Neural crest cell (in vitro differentiated cells): ENCODE measurements at regions not wholly inside any gene's neighbourhood (a gene's known extent, or its start where the extent isn't known, plus 50 kb on each side); places are given as distances from the start of the nearest gene placed in this dataset.

ENCODE experiments used
- DNase-seq: peaks from one replicate; pipeline ENCODE4 v3.0.0; 2021; ENCODE audit warnings: low read depth, mixed read lengths, low spot score
- H3K27ac Mint-ChIP-seq: one replicate; pipeline ENCODE4 v1.8.0; 2021; ENCODE audit warnings: mild to moderate bottlenecking, mixed read lengths; ENCODE audit not compliant: unreplicated experiment
- H3K27me3 Mint-ChIP-seq: 2 replicates; pipeline ENCODE4 v1.8.0; 2021; ENCODE audit warnings: low read depth, mild to moderate bottlenecking, mixed read lengths
- H3K36me3 Mint-ChIP-seq: 2 replicates; pipeline ENCODE4 v1.8.0; 2021; ENCODE audit warnings: low read depth, mild to moderate bottlenecking, mixed read lengths
- H3K4me1 Mint-ChIP-seq: 2 replicates; pipeline ENCODE4 v1.8.0; 2021; ENCODE audit warnings: mixed read lengths
- H3K4me3 Mint-ChIP-seq: one replicate; pipeline ENCODE4 v1.8.0; 2021; ENCODE audit warnings: mild to moderate bottlenecking, mixed read lengths
- H3K9me3 Mint-ChIP-seq: 2 replicates; pipeline ENCODE4 v1.8.0; 2021; ENCODE audit warnings: mixed read lengths
- CTCF ChIP-seq: fragments of 200-600 bp; sonication (generic); conservative IDR thresholded peaks from 2 replicates; pipeline ENCODE4 v1.5.0; 2021; ENCODE audit warnings: antibody characterized with exemption, mild to moderate bottlenecking

- Mint-ChIP-seq H3K36me3 (no peaks in the 10 kb centered on the region), H3K27me3 (no peaks in the 10 kb centered on the region), H3K9me3 (peaks cover 5% of the 10 kb centered on the region), H3K4me1 (no peaks in the 10 kb centered on the region), H3K27ac (no peak overlapping the region), H3K4me3 (no peak overlapping the region)
- no peak for TF ChIP-seq CTCF
- DNase-seq, result no peak
Observed at GRCh38 chr6:131393433-131393832, 179.6 kb upstream of the ARG1 start.

- H3K36me3 Mint-ChIP-seq, result no peaks in the 10 kb centered on the region
- no peak for TF ChIP-seq CTCF
- no peaks in the 10 kb centered on the region for H3K27me3 Mint-ChIP-seq
- peaks cover 5% of the 10 kb centered on the region for H3K9me3 Mint-ChIP-seq
- H3K4me1 Mint-ChIP-seq, result no peaks in the 10 kb centered on the region
- no peak overlapping the region for H3K4me3 Mint-ChIP-seq
- DNase-seq, result no peak
- no peak overlapping the region for H3K27ac Mint-ChIP-seq
Observed at GRCh38 chr6:131394768-131395432, 178.1 kb upstream of the ARG1 start.

GRCh38 chr6:131398176-131398575, 174.8 kb upstream of the ARG1 start:
- DNase-seq, result no peak
- Mint-ChIP-seq H3K9me3 (peaks cover 15% of the 10 kb centered on the region), H3K27ac (no peak overlapping the region), H3K36me3 (peaks cover 3% of the 10 kb centered on the region), H3K4me3 (no peak overlapping the region), H3K27me3 (no peaks in the 10 kb centered on the region), H3K4me1 (no peaks in the 10 kb centered on the region)
- no peak for TF ChIP-seq CTCF

- no peak for DNase-seq
- TF ChIP-seq CTCF, result no peak
- no peak overlapping the region for H3K27ac Mint-ChIP-seq
- peaks cover 3% of the 10 kb centered on the region for H3K36me3 Mint-ChIP-seq
- H3K4me1 Mint-ChIP-seq, result no peaks in the 10 kb centered on the region
- H3K4me3 Mint-ChIP-seq, result no peak overlapping the region
- no peaks in the 10 kb centered on the region for H3K27me3 Mint-ChIP-seq
- H3K9me3 Mint-ChIP-seq, result peaks cover 11% of the 10 kb centered on the region
Observed at GRCh38 chr6:131399433-131399832, 173.6 kb upstream of the ARG1 start.

- H3K4me1 Mint-ChIP-seq, result no peaks in the 10 kb centered on the region
- no peak overlapping the region for H3K4me3 Mint-ChIP-seq
- peaks cover 11% of the 10 kb centered on the region for H3K9me3 Mint-ChIP-seq
- TF ChIP-seq CTCF, result no peak
- no peak for DNase-seq
- H3K27me3 Mint-ChIP-seq, result no peaks in the 10 kb centered on the region
- no peak overlapping the region for H3K27ac Mint-ChIP-seq
- H3K36me3 Mint-ChIP-seq, result peaks cover 3% of the 10 kb centered on the region
Observed at GRCh38 chr6:131400054-131400778, 172.8 kb upstream of the ARG1 start.
